ENCODE measurements at regions not wholly inside any gene's neighbourhood (a gene's known extent, or its start where the extent isn't known, plus 50 kb on each side); places are given as distances from the start of the nearest gene placed in this dataset.

DNA sequence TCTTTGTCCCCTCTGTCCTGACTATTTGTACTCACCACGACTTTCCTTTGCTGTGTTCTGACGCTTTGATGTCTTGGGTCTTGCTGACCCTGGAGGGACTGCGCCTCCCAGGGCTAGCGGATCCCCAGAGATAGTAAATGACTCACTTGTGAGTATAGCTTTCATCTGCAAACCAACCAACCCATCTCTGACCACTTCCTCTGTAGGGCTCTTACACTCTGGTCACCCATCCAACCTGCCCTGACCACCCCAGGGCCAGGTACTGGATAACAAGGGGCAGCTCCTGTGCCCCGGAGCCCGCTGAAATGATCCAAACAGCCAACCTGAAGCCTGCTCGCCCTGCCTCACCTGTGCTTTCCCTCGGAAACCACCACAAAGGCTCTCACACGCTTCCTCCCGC, 125.2 kb upstream of the CARD11 start:
- TF ChIP-seq EP300 (IDR thresholded peaks at IDR 0.05) (no peak), POLR2AphosphoS5 (IDR thresholded peaks at IDR 0.05) (no peak)
- TF ChIP-seq, protein P1, sequence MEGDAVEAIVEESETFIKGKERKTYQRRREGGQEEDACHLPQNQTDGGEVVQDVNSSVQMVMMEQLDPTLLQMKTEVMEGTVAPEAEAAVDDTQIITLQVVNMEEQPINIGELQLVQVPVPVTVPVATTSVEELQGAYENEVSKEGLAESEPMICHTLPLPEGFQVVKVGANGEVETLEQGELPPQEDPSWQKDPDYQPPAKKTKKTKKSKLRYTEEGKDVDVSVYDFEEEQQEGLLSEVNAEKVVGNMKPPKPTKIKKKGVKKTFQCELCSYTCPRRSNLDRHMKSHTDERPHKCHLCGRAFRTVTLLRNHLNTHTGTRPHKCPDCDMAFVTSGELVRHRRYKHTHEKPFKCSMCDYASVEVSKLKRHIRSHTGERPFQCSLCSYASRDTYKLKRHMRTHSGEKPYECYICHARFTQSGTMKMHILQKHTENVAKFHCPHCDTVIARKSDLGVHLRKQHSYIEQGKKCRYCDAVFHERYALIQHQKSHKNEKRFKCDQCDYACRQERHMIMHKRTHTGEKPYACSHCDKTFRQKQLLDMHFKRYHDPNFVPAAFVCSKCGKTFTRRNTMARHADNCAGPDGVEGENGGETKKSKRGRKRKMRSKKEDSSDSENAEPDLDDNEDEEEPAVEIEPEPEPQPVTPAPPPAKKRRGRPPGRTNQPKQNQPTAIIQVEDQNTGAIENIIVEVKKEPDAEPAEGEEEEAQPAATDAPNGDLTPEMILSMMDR (IDR thresholded peaks at IDR 0.05), result no peak
